ENCODE measurements at regions not wholly inside any gene's neighbourhood (a gene's known extent, or its start where the extent isn't known, plus 50 kb on each side); places are given as distances from the start of the nearest gene placed in this dataset.
"Not testable (repeated sequence)": the region's sequence is repeated elsewhere in the genome, so short reads cannot be mapped to it uniquely, and the experiment has no call there.

GRCh38 chr14:45811155-45811554 lies 558.2 kb upstream of the MIS18BP1 start:
- no peak for DNase-seq

GRCh38 chr14:45810152-45810872 lies 557.3 kb upstream of the MIS18BP1 start:
- no peak for DNase-seq

GRCh38 chr14:45807178-45807899 lies 554.3 kb upstream of the MIS18BP1 start:
- no peak for DNase-seq

GRCh38 chr14:45799511-45799910 lies 546.5 kb upstream of the MIS18BP1 start:
- DNase-seq = no peak

GRCh38 chr14:45798659-45799058 lies 545.7 kb upstream of the MIS18BP1 start:
- no peak for DNase-seq

- DNase-seq = not testable (repeated sequence)
These were observed 543.0 kb upstream of the MIS18BP1 start for GRCh38 chr14:45796006-45796405.

- no peak for DNase-seq
These were observed 540.1 kb upstream of the MIS18BP1 start for GRCh38 chr14:45793081-45793480.

GRCh38 chr14:45790293-45790692 lies 537.3 kb upstream of the MIS18BP1 start:
- no peak for DNase-seq

- no peak for DNase-seq
These were observed 534.2 kb upstream of the MIS18BP1 start for GRCh38 chr14:45787167-45787566.

GRCh38 chr14:45786266-45786665 lies 533.3 kb upstream of the MIS18BP1 start:
- DNase-seq = no peak

GRCh38 chr14:45785240-45785639 lies 532.2 kb upstream of the MIS18BP1 start:
- no peak for DNase-seq

- DNase-seq = no peak
These were observed 513.2 kb upstream of the MIS18BP1 start for GRCh38 chr14:45766247-45766646.

GRCh38 chr14:45757655-45758054 lies 504.7 kb upstream of the MIS18BP1 start:
- no peak for DNase-seq

- not testable (repeated sequence) for DNase-seq
These were observed 503.4 kb upstream of the MIS18BP1 start for GRCh38 chr14:45756412-45756811.

GRCh38 chr14:45743884-45744283 lies 490.9 kb upstream of the MIS18BP1 start:
- no peak for DNase-seq

GRCh38 chr14:45742187-45742586 lies 489.2 kb upstream of the MIS18BP1 start:
- DNase-seq = no peak

- no peak for DNase-seq
These were observed 475.6 kb upstream of the MIS18BP1 start for GRCh38 chr14:45728434-45729225.

GRCh38 chr14:45727133-45727532 lies 474.1 kb upstream of the MIS18BP1 start:
- DNase-seq = no peak

GRCh38 chr14:45721472-45721871 lies 468.5 kb upstream of the MIS18BP1 start:
- DNase-seq = no peak

GRCh38 chr14:45716572-45716971 lies 463.6 kb upstream of the MIS18BP1 start:
- no peak for DNase-seq

GRCh38 chr14:45715946-45716345 lies 462.9 kb upstream of the MIS18BP1 start:
- no peak for DNase-seq

GRCh38 chr14:45709541-45709940 lies 456.5 kb upstream of the MIS18BP1 start:
- DNase-seq = no peak

GRCh38 chr14:45705940-45706534 lies 453.0 kb upstream of the MIS18BP1 start:
- no peak for DNase-seq

Data from SW 1271 (cell line).